HEK293 (cell line): ENCODE measurements at regions not wholly inside any gene's neighbourhood (a gene's known extent, or its start where the extent isn't known, plus 50 kb on each side); places are given as distances from the start of the nearest gene placed in this dataset.
"Not testable (repeated sequence)": the region's sequence is repeated elsewhere in the genome, so short reads cannot be mapped to it uniquely, and the experiment has no call there.

Experiments
- CTCF ChIA-PET: fragments of 350-600 bp; formaldehyde crosslinking; extraction: SDS; loops from one replicate; lab custom pipeline; 2021; ENCODE audit warnings: antibody characterized with exemption; lab: Yijun Ruan, JAX
- POLR2A ChIA-PET: fragments of 300-600 bp; formaldehyde crosslinking; extraction: SDS; loops from one replicate; lab custom pipeline; 2020; ENCODE audit warnings: antibody characterized with exemption, inconsistent platforms; lab: Yijun Ruan, JAX
- H3K27ac ChIP-seq: fragments of 200-500 bp; sonication (Bioruptor generic); 2 replicates; pipeline ENCODE4 v1.5.1; 2014; ENCODE audit warnings: low read depth, low read length, control low read depth, inconsistent platforms; ENCODE audit errors: extremely low read depth
- H3K36me3 ChIP-seq, 2 experiments: fragments of 200-500 bp in 1 of 2; sonication (Bioruptor generic) in 1 of 2; 1 replicate in 1 of 2; 2 replicates in 1 of 2; pipeline ENCODE4 v1.5.1; 2014 to 2017; ENCODE audit warnings: inconsistent platforms in 2 of 2, low read length in 2 of 2; ENCODE audit not compliant: control insufficient read depth in 2 of 2, insufficient read depth in 1 of 2
- H3K4me1 ChIP-seq: fragments of 200-500 bp; sonication (Bioruptor generic); 2 replicates; pipeline ENCODE4 v1.5.1; 2014; ENCODE audit warnings: mild to moderate bottlenecking, low read length, inconsistent platforms; ENCODE audit not compliant: control insufficient read depth, insufficient read depth
- H3K4me3 ChIP-seq: 2 replicates; pipeline ENCODE4 v1.5.1; 2011; ENCODE audit warnings: low read depth, mild to moderate bottlenecking, control low read depth, low read length, moderate library complexity
- H3K9me3 ChIP-seq: fragments of 200-500 bp; sonication (Bioruptor generic); 2 replicates; pipeline ENCODE4 v1.5.1; 2014; ENCODE audit warnings: low read depth, low read length, inconsistent platforms; ENCODE audit not compliant: control insufficient read depth, insufficient read depth
- MEIS1 ChIP-seq: sonication (generic); formaldehyde crosslinking; IDR thresholded peaks from 2 replicates; pipeline ENCODE4 v1.8.1; 2022; ENCODE audit warnings: missing genetic modification reagents, mild to moderate bottlenecking, borderline replicate concordance
- REST ChIP-seq: fragments of 450-650 bp; formaldehyde crosslinking; IDR thresholded peaks from 2 replicates; pipeline ENCODE4 v1.5.1; 2016; ENCODE audit warnings: missing biosample characterization, missing genetic modification characterization
- YY1 ChIP-seq: fragments of 450-650 bp; formaldehyde crosslinking; IDR thresholded peaks from 2 replicates; pipeline ENCODE4 v1.5.1; 2018; ENCODE audit warnings: missing biosample characterization, missing genetic modification characterization
- ZBTB11 ChIP-seq: fragments of 450-650 bp; formaldehyde crosslinking; conservative IDR thresholded peaks from 2 replicates; pipeline ENCODE4 v1.5.1; 2016; ENCODE audit warnings: low read depth, missing biosample characterization, missing genetic modification characterization
- ZFP41 ChIP-seq: fragments of 450-650 bp; formaldehyde crosslinking; IDR thresholded peaks from 2 replicates; pipeline ENCODE4 v1.5.1; 2016; ENCODE audit warnings: missing biosample characterization, missing genetic modification characterization, borderline replicate concordance
- ZNF133 ChIP-seq: fragments of 450-650 bp; formaldehyde crosslinking; IDR thresholded peaks from 2 replicates; pipeline ENCODE4 v1.5.1; 2016; ENCODE audit warnings: missing biosample characterization, missing genetic modification characterization
- ZNF16 ChIP-seq: fragments of 450-650 bp; formaldehyde crosslinking; IDR thresholded peaks from 2 replicates; pipeline ENCODE4 v1.5.1; 2016; ENCODE audit warnings: low read depth, missing biosample characterization, missing genetic modification characterization
- ZNF169 ChIP-seq: fragments of 450-650 bp; formaldehyde crosslinking; IDR thresholded peaks from 2 replicates; pipeline ENCODE4 v1.5.1; 2016; ENCODE audit warnings: missing biosample characterization, missing genetic modification characterization
- ZNF292 ChIP-seq: fragments of 450-650 bp; formaldehyde crosslinking; IDR thresholded peaks from 2 replicates; pipeline ENCODE4 v1.5.1; 2016; ENCODE audit warnings: low read depth, missing biosample characterization, missing genetic modification characterization, borderline replicate concordance
- ZNF555 ChIP-seq: fragments of 450-650 bp; formaldehyde crosslinking; conservative IDR thresholded peaks from 2 replicates; pipeline ENCODE4 v1.5.1; 2017; ENCODE audit warnings: missing biosample characterization, mild to moderate bottlenecking, missing genetic modification characterization, inconsistent platforms
- ZNF596 ChIP-seq: fragments of 450-650 bp; IDR thresholded peaks from 2 replicates; pipeline ENCODE4 v1.5.0; 2018; ENCODE audit warnings: missing biosample characterization, mild to moderate bottlenecking, missing genetic modification characterization, moderate library complexity
- ZSCAN18 ChIP-seq: fragments of 450-650 bp; formaldehyde crosslinking; IDR thresholded peaks from 2 replicates; pipeline ENCODE4 v1.5.1; 2016; ENCODE audit warnings: missing biosample characterization, missing genetic modification characterization
- TF ChIP-seq, protein P1 (sequence below): fragments of 450-650 bp; formaldehyde crosslinking; IDR thresholded peaks from 2 replicates; pipeline ENCODE4 v1.5.1; 2016; ENCODE audit warnings: missing biosample characterization, missing genetic modification characterization, borderline replicate concordance

DNA sequence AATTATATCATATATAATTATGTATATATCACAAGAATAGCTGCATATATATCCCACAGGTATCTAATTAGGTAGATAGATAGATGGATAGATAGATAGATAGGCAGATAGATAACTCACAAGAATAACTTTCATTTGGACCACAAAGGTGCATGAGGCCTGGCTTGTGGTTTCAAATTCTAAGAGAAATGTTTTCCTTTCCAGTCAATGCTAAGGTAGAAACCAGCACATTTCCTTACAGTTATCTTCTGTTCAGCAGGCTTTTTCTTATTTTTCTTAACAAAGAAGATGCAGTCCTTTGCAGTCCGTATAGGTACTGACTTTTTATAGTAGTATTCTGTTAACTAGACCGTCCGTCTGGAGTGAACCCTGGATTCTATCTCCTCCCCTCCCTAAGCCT lies 152.9 kb upstream of the ANKFN1 start:
- ChIA-PET CTCF (no interaction called here), POLR2A (no interaction called here)
- H3K9me3 ChIP-seq = no peaks in the 10 kb centered on the region
- no peak overlapping the region for H3K27ac ChIP-seq
- TF ChIP-seq YY1 (tag by site-specific recombination) (no peak), REST (tag by site-specific recombination) (no peak), ZSCAN18 (tag by site-specific recombination) (no peak), ZNF292 (tag by site-specific recombination) (no peak), ZBTB11 (no peak), ZFP41 (no peak), ZNF555 (no peak), MEIS1 (CRISPR knock-in tag) (no peak), ZNF169 (no peak), ZNF133 (no peak), ZNF596 (tag by site-specific recombination) (no peak), ZNF16 (no peak)
- TF ChIP-seq, protein P1, sequence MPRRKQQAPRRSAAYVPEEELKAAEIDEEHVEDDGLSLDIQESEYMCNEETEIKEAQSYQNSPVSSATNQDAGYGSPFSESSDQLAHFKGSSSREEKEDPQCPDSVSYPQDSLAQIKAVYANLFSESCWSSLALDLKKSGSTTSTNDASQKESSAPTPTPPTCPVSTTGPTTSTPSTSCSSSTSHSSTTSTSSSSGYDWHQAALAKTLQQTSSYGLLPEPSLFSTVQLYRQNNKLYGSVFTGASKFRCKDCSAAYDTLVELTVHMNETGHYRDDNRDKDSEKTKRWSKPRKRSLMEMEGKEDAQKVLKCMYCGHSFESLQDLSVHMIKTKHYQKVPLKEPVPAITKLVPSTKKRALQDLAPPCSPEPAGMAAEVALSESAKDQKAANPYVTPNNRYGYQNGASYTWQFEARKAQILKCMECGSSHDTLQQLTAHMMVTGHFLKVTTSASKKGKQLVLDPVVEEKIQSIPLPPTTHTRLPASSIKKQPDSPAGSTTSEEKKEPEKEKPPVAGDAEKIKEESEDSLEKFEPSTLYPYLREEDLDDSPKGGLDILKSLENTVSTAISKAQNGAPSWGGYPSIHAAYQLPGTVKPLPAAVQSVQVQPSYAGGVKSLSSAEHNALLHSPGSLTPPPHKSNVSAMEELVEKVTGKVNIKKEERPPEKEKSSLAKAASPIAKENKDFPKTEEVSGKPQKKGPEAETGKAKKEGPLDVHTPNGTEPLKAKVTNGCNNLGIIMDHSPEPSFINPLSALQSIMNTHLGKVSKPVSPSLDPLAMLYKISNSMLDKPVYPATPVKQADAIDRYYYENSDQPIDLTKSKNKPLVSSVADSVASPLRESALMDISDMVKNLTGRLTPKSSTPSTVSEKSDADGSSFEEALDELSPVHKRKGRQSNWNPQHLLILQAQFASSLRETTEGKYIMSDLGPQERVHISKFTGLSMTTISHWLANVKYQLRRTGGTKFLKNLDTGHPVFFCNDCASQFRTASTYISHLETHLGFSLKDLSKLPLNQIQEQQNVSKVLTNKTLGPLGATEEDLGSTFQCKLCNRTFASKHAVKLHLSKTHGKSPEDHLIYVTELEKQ (tag by site-specific recombination) = no peak
- H3K4me3 ChIP-seq = no peak overlapping the region
- no peaks in the 10 kb centered on the region for H3K36me3 ChIP-seq
- H3K4me1 ChIP-seq = no peaks in the 10 kb centered on the region

DNA sequence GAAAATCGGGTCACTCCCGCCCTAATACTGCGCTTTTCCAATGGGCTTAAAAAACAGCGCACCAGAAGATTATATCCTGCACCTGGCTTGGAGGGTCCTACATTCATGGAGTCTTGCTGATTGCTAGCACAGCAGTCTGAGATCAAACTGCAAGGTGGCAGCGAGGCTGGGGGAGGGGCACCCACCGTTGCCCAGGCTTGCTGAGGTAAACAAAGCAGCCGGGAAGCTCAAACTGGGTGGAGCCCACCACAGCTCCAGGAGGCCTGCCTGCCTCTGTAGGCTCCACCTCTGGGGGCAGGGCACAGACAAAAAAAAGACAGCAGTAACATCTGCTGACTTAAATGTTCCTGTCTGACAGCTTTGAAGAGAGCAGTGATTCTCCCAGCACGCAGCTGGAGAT lies 150.6 kb upstream of the ANKFN1 start:
- H3K9me3 ChIP-seq, CTCF ChIA-PET, POLR2A ChIA-PET, H3K27ac ChIP-seq, H3K4me3 ChIP-seq, H3K36me3 ChIP-seq, H3K4me1 ChIP-seq: not testable (repeated sequence)
